ENCODE measurements at regions not wholly inside any gene's neighbourhood (a gene's known extent, or its start where the extent isn't known, plus 50 kb on each side); places are given as distances from the start of the nearest gene placed in this dataset.

- TF ChIP-seq MAX (CRISPR knock-in tag; IDR thresholded peaks at IDR 0.05) (no peak), TEAD4 (CRISPR knock-in tag; IDR thresholded peaks at IDR 0.05) (no peak), KAT7 (CRISPR knock-in tag; IDR thresholded peaks at IDR 0.05; ENCODE audit: borderline replicate concordance) (no peak), CTCF (IDR thresholded peaks at IDR 0.05) (no peak), CREM (CRISPR knock-in tag; IDR thresholded peaks at IDR 0.05) (no peak), USF2 (CRISPR knock-in tag; IDR thresholded peaks at IDR 0.05) (no peak), NR2C2 (CRISPR knock-in tag; IDR thresholded peaks at IDR 0.05) (no peak), ZNF423 (CRISPR knock-in tag; IDR thresholded peaks at IDR 0.05) (no peak), ZMAT4 (CRISPR knock-in tag; IDR thresholded peaks at IDR 0.05) (no peak), RELA (CRISPR knock-in tag; IDR thresholded peaks at IDR 0.05; ENCODE audit: borderline replicate concordance) (no peak), TEAD1 (CRISPR knock-in tag; IDR thresholded peaks at IDR 0.05) (no peak)
- TF ChIP-seq, protein P1, sequence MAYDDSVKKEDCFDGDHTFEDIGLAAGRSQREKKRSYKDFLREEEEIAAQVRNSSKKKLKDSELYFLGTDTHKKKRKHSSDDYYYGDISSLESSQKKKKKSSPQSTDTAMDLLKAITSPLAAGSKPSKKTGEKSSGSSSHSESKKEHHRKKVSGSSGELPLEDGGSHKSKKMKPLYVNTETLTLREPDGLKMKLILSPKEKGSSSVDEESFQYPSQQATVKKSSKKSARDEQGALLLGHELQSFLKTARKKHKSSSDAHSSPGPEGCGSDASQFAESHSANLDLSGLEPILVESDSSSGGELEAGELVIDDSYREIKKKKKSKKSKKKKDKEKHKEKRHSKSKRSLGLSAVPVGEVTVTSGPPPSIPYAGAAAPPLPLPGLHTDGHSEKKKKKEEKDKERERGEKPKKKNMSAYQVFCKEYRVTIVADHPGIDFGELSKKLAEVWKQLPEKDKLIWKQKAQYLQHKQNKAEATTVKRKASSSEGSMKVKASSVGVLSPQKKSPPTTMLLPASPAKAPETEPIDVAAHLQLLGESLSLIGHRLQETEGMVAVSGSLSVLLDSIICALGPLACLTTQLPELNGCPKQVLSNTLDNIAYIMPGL (CRISPR knock-in tag; IDR thresholded peaks at IDR 0.05) = no peak
Measured at GRCh38 chr6:120431841-120432240, 902.4 kb downstream of the TBC1D32 start.
